ENCODE measurements at regions not wholly inside any gene's neighbourhood (a gene's known extent, or its start where the extent isn't known, plus 50 kb on each side); places are given as distances from the start of the nearest gene placed in this dataset.

DNA sequence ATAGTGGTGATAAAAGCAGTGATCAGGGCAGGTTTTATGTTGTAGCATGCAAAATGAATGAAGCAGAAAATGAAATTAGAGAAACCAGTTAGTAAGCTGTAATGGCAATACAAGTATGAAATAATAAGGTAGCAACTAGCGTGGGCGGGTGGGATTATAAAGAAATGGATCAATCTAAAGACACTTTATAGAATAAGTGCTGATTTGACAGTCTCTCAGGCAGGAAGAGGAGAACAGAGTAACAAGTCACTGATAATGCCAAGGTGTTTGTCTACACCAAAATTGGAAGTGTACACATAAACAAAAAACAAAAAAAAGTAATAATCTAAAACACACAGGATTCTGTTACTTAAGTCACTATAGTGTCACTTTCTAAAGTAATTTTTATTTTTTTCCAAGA lies 51.0 kb upstream of the PCBP1 start:
- H3K4me3 Mint-ChIP-seq, result no peak overlapping the region

GRCh38 chr2:70035344-70035844 lies 51.9 kb upstream of the PCBP1 start:
- Mint-ChIP-seq H3K4me3 (no peak overlapping the region), H3K4me1 (peaks cover 9% of the 10 kb centered on the region), H3K9me3 (no peaks in the 10 kb centered on the region), H3K27ac (peak overlapping the region in 1 of 3 experiments; percentile 19), H3K36me3 (ENCODE audit: low read depth) (peaks cover 41% of the 10 kb centered on the region), H3K27me3 (ENCODE audit: low read depth) (no peaks in the 10 kb centered on the region)
- TF ChIP-seq, protein P1, sequence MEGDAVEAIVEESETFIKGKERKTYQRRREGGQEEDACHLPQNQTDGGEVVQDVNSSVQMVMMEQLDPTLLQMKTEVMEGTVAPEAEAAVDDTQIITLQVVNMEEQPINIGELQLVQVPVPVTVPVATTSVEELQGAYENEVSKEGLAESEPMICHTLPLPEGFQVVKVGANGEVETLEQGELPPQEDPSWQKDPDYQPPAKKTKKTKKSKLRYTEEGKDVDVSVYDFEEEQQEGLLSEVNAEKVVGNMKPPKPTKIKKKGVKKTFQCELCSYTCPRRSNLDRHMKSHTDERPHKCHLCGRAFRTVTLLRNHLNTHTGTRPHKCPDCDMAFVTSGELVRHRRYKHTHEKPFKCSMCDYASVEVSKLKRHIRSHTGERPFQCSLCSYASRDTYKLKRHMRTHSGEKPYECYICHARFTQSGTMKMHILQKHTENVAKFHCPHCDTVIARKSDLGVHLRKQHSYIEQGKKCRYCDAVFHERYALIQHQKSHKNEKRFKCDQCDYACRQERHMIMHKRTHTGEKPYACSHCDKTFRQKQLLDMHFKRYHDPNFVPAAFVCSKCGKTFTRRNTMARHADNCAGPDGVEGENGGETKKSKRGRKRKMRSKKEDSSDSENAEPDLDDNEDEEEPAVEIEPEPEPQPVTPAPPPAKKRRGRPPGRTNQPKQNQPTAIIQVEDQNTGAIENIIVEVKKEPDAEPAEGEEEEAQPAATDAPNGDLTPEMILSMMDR (IDR thresholded peaks at IDR 0.05; ENCODE audit: unreplicated experiment in 3 of 3), result no peak

More for the DNA sequence above, 51.0 kb upstream of the PCBP1 start:
- TF ChIP-seq, protein P1 (IDR thresholded peaks at IDR 0.05; ENCODE audit: unreplicated experiment in 3 of 3), result no peak
- H3K27me3 Mint-ChIP-seq (ENCODE audit: low read depth), result no peaks in the 10 kb centered on the region
- no peaks in the 10 kb centered on the region for H3K9me3 Mint-ChIP-seq
- H3K4me1 Mint-ChIP-seq, result peaks cover 2% of the 10 kb centered on the region
- H3K36me3 Mint-ChIP-seq (ENCODE audit: low read depth), result peaks cover 40% of the 10 kb centered on the region
- H3K27ac Mint-ChIP-seq, result no peak overlapping the region

GRCh38 chr2:70030724-70031420 lies 56.4 kb upstream of the PCBP1 start:
- Mint-ChIP-seq H3K27ac (peak overlapping the region; percentile 88 to 97 (median 96)), H3K9me3 (no peaks in the 10 kb centered on the region), H3K4me1 (peaks cover 15% of the 10 kb centered on the region), H3K27me3 (ENCODE audit: low read depth) (no peaks in the 10 kb centered on the region), H3K36me3 (ENCODE audit: low read depth) (peaks cover 38% of the 10 kb centered on the region), H3K4me3 (no peak overlapping the region)
- TF ChIP-seq, protein P1 (IDR thresholded peaks at IDR 0.05; ENCODE audit: unreplicated experiment in 3 of 3), result no peak

DNA sequence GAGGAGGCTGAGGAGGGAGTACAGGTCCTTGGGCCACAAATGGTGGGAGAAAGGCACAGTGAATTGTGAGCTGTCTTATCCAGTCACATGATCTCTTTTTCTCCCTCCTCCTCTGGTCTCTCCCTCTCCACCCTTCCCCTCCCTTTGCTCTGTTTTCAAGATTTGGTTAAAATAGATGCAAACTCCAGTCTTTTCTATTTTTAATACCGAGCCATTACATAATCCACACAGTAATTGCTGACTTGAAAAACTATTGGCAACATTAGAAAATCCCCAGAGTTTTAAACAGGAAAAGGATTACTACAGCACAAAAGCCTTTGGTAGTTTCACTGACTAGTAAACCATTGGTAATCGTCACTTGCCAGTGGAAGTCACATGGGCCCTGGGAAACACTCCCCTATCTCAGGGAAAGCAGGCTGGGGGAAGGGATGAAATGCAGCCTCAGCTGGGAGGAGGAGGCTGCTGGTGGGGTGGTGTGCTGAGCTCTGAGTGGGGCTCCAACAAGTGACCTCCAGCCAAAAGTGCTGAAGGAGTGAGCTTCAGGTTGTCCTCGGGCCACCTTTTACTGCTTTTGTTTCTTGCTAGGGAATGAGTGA lies 57.4 kb upstream of the PCBP1 start:
- H3K27ac Mint-ChIP-seq, result peak overlapping the region; percentile 88 to 97 (median 96)
- H3K4me1 Mint-ChIP-seq, result peaks cover 15% of the 10 kb centered on the region
- no peak overlapping the region for H3K4me3 Mint-ChIP-seq
- H3K36me3 Mint-ChIP-seq (ENCODE audit: low read depth), result peaks cover 38% of the 10 kb centered on the region
- no peaks in the 10 kb centered on the region for H3K27me3 Mint-ChIP-seq (ENCODE audit: low read depth)
- no peaks in the 10 kb centered on the region for H3K9me3 Mint-ChIP-seq
- TF ChIP-seq, protein P1 (IDR thresholded peaks at IDR 0.05; ENCODE audit: unreplicated experiment in 3 of 3), result no peak

GRCh38 chr2:70024284-70024683 lies 62.9 kb upstream of the ASPRV1 start:
- Mint-ChIP-seq H3K4me3 (no peak overlapping the region), H3K27me3 (ENCODE audit: low read depth) (no peaks in the 10 kb centered on the region), H3K9me3 (peaks cover 4% of the 10 kb centered on the region), H3K36me3 (ENCODE audit: low read depth) (peaks cover 53% of the 10 kb centered on the region), H3K27ac (peak overlapping the region in 1 of 3 experiments; percentile 7), H3K4me1 (no peaks in the 10 kb centered on the region)
- TF ChIP-seq, protein P1 (IDR thresholded peaks at IDR 0.05; ENCODE audit: unreplicated experiment in 3 of 3), result no peak

All from nephron (organoid).